Liver (tissue), 2 donors: ENCODE measurements at regions not wholly inside any gene's neighbourhood (a gene's known extent, or its start where the extent isn't known, plus 50 kb on each side); places are given as distances from the start of the nearest gene placed in this dataset.

ENCODE experiments used
- TF ChIP-seq, protein P1 (sequence below): fragments of 150-350 bp; IDR thresholded peaks from 2 replicates; pipeline ENCODE4 v1.5.1; 2017; ENCODE audit warnings: improper control_type of control experiment, low read depth, low read length; ENCODE audit not compliant: missing input control
- TF ChIP-seq, protein P2 (sequence below): IDR thresholded peaks from 2 replicates; pipeline ENCODE4 v1.6.1; 2016; ENCODE audit warnings: antibody characterized with exemption, mild to moderate bottlenecking
- donor health status: healthy.

DNA sequence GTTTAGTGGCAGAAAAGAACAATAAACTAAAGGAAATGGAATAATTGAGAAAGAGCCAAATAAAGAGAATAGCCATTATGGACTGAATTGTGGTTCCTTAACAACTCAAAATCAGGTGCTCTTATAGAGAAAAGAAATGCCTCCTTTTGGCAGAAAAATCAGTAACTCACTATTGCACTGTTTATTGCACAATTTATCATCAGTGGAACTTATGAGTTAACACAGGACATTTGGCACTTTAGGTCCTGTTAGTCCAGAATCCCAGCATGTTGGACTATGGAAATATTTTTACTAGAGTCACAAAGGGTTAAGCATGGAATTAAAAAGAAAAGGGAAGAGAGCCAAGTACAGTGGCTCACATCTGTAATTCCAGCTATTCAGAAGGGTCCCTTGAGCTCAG, 53.8 kb upstream of the JMY start:
- TF ChIP-seq, protein P1, sequence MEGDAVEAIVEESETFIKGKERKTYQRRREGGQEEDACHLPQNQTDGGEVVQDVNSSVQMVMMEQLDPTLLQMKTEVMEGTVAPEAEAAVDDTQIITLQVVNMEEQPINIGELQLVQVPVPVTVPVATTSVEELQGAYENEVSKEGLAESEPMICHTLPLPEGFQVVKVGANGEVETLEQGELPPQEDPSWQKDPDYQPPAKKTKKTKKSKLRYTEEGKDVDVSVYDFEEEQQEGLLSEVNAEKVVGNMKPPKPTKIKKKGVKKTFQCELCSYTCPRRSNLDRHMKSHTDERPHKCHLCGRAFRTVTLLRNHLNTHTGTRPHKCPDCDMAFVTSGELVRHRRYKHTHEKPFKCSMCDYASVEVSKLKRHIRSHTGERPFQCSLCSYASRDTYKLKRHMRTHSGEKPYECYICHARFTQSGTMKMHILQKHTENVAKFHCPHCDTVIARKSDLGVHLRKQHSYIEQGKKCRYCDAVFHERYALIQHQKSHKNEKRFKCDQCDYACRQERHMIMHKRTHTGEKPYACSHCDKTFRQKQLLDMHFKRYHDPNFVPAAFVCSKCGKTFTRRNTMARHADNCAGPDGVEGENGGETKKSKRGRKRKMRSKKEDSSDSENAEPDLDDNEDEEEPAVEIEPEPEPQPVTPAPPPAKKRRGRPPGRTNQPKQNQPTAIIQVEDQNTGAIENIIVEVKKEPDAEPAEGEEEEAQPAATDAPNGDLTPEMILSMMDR: no peak
- TF ChIP-seq, protein P2, sequence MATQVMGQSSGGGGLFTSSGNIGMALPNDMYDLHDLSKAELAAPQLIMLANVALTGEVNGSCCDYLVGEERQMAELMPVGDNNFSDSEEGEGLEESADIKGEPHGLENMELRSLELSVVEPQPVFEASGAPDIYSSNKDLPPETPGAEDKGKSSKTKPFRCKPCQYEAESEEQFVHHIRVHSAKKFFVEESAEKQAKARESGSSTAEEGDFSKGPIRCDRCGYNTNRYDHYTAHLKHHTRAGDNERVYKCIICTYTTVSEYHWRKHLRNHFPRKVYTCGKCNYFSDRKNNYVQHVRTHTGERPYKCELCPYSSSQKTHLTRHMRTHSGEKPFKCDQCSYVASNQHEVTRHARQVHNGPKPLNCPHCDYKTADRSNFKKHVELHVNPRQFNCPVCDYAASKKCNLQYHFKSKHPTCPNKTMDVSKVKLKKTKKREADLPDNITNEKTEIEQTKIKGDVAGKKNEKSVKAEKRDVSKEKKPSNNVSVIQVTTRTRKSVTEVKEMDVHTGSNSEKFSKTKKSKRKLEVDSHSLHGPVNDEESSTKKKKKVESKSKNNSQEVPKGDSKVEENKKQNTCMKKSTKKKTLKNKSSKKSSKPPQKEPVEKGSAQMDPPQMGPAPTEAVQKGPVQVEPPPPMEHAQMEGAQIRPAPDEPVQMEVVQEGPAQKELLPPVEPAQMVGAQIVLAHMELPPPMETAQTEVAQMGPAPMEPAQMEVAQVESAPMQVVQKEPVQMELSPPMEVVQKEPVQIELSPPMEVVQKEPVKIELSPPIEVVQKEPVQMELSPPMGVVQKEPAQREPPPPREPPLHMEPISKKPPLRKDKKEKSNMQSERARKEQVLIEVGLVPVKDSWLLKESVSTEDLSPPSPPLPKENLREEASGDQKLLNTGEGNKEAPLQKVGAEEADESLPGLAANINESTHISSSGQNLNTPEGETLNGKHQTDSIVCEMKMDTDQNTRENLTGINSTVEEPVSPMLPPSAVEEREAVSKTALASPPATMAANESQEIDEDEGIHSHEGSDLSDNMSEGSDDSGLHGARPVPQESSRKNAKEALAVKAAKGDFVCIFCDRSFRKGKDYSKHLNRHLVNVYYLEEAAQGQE: no peak
